KBM-7 (cell line): ENCODE measurements at regions not wholly inside any gene's neighbourhood (a gene's known extent, or its start where the extent isn't known, plus 50 kb on each side); places are given as distances from the start of the nearest gene placed in this dataset.
A peak's percentile ranks its signal among the peaks of the same experiment; 100 is the strongest.
"Not testable (repeated sequence)": the region's sequence is repeated elsewhere in the genome, so short reads cannot be mapped to it uniquely, and the experiment has no call there.

Source experiments
- DNase-seq: peaks from one replicate; pipeline ENCODE4 v3.0.0-alpha.2; 2015
- in situ Hi-C: fragments of 300-500 bp; cut with MboI; formaldehyde crosslinking; loops from 2 replicates; pipeline ENCODE4 v1.14.3; 2020; ENCODE audit warnings: low sequenced_read_pairs, low pct_unique_long_range_greater_than_20kb, mixed read lengths

DNA sequence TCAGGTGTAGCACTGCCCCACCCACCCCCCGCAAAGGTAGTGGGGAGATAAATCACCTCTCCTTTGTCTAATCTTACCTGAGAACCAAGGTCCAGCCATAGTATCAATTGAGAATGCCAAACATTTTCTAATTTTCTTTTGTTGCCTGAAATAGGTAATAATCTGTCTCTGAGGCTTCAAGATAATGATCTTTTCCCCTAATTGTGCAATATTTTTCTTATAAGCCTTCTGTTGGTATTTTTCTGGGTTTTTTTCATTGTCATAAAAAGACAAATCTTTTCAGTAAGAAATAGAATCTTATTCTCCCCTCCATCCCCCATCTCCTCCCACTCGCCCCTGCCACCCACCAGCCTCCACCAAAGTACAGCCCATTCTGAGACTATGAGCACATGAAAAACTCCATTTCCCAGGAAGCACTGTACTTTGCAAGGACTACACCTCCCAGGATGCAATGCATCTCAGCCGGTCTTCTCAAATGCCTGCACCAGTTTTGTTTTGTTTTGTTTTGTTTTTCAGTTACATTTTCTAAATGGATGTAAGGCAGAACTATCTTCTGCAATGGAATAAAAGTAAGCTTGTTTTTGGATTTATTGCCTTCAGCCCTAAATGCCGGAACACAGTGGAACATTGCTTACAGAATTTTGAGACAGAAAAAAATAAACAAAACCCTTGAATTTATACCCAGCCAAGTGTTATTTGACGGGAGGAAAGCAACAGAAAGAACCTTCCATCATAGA is 268.0 kb downstream of the TFAP2A start:
- no peak for DNase-seq
- in situ Hi-C loops = no loop called here

DNA sequence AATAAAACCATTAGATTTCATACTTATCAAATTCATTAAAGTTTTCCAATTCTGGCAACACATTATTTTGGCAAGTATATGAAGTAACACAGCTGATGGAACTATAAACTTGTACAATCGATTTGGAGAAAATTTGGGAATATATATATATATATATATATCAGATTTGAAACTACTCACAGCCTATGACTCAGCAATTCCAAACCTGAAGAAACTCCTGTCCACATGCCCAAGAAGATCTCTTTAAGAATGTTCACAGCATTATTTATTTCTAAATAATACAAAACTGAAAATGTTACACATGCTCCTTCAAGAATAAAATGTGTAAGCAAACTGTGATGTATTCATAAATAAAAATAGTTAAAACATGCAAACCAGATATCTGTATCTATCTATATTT is 270.1 kb downstream of the TFAP2A start:
- in situ Hi-C loops = no loop called here
- DNase-seq = no peak

DNA sequence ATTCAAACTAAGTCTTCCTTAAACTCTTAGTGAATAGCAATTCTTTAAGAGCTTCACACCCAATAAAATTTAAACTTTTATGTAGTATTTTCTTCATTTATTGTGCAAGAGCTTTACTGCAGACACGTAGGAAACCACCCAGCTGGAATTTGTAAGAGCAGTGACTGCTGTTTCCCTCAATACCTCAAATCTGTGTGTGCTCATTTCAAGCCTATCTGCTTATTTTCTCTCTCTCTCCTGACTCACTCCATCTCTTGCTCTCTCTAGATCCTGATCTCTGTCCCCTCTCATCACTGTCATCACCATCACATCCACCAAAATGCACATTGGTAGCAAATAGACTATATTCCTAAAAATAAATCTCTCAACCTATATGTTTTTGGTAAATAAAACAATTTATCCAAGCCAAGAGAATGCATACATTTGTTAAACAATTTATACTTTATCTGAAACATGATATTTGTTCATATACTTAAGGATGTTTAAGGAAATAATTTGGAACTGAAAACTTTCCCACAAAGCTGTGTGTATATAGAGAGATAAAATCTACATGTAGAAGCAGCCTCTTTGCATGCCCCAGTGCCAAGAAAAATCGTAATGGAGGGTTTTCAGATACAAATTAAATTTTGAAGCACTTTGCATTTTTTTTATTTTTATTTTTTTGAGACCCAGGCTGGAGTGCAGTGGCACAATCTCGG is 273.0 kb downstream of the TFAP2A start:
- in situ Hi-C loops = no loop called here
- DNase-seq = no peak

DNA sequence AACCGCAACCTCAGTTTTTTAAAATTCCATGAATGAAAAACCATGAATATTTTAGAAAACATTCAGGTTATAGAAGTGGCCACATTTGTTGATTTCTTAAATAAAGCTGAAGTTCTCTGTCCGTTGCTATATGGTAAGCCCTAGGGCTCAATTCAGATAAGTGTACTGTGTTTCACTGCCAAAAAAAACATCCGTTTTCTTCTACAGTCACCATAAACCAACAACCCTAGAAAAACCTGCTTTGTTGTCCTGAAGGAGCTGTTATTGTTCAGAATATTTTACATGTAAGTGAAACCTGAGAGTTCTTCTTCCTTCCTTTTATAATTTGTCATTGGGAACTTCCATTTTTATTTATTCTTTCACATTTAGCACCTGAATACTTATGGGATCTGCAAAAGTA is 274.1 kb downstream of the TFAP2A start:
- in situ Hi-C loops = no loop called here
- no peak for DNase-seq

DNA sequence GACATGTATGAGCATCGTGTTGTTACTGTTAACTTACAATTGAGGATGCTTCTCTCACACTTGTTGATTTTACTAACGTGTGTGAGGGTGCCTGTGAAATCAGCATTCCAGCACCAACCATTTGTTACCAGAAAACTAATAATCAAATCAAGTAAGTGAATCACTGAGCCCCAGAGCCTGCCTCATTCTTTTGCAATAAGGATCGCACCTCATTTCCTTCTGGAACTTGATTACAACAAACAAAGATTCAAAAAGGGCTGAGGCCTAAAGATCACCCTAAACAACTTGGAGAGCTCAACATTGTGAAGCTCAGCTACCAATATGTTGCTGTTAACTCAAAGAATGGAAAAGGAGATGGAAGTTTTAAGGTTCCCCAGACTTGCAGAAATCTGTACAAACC is 274.7 kb downstream of the TFAP2A start:
- in situ Hi-C loops = no loop called here
- DNase-seq = no peak

DNA sequence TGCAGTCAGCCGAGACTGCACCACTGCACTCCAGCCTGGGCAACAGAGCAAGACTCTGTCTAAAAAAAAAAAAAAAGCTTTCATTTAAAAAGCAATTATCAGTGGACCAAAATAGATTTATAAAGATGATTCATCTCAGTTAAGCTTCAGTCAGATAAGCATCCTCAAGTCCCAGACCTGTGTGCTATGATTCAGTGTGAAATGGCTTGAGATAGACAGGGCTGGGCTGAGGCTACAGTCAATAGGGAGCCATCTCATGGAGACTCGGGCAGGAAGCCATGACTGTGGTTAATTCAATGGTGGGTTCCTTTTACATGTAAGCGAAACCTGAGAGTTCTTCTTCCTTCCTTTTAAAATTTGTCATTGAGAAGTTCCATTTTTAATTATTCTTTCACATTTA is 276.0 kb downstream of the TFAP2A start:
- in situ Hi-C loops = no loop called here
- no peak for DNase-seq

DNA sequence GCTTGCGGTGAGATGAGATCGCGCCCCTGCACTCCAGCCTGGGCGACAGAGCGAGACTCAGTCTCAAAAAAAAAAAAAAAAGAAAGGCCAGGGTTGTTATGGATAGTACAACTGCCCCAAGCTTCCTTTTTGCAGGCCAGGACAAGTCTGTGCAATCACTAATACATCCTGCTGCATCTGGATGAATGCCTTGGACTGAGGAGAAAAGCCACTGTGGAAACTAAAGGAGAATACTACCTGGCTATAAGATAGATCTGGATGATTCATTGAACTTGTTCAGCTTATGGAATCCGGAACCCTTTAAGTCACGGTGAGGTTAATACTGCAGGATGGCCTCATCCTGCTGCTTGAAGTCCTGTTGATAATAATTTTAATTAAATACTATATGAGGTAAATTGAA is 278.2 kb downstream of the TFAP2A start:
- in situ Hi-C loops = no loop called here
- no peak for DNase-seq

DNA sequence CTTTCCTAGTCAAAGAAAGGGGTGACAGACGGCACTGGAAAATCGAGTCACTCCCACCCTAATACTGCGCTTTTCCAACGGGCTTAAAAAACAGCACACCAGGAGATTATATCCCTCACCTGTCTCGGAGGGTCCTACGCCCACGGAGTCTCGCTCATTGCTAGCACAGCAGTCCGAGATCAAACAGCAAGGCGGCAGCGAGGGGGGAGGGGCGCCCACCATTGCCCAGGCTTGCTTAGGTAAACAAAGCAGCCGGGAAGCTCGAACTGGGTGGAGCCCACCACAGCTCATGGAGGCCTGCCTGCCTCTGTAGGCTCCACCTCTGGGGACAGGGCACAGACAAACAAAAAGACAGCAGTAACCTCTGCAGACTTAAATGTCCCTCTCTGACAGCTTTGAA is 280.7 kb downstream of the TFAP2A start:
- DNase-seq, in situ Hi-C loops: not testable (repeated sequence)

DNA sequence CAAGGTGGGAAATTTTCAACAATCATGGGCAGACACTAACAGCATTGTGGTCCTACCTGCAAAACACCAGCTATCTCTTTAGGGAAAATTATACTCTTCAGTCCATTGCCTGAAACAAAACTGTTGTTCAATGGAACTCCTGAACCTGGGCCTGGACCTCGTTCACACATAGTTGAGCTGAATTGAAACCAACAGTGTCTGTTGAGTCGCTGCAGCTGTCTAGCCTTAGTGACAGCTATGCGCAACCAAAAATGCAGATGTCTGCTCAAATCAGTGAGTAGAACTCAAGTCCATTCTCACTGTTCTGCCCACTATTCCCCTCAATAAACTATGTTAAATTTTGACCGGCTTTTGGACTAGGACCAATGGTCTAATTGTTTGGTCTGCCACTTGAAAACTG is 286.2 kb downstream of the TFAP2A start:
- DNase-seq = no peak
- in situ Hi-C loops = no loop called here

DNA sequence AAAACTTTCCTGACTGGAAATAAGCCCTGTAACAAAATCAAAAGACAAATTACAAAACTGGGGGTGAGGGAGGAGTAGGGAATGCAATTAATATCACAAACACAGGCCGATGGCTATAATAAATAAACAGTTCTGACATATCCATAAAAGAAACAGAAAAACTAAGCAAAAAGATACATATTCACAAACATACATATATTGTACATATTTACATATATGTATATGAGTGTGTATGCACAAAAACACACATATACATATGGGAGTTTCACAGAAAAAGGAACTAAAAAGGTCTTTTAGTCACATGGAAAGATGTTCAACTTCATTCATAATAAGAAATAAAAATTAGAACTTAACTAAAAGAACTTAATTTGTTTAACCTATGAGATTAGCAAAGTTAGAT is 292.7 kb downstream of the TFAP2A start:
- no peak for DNase-seq
- in situ Hi-C loops = no loop called here

DNA sequence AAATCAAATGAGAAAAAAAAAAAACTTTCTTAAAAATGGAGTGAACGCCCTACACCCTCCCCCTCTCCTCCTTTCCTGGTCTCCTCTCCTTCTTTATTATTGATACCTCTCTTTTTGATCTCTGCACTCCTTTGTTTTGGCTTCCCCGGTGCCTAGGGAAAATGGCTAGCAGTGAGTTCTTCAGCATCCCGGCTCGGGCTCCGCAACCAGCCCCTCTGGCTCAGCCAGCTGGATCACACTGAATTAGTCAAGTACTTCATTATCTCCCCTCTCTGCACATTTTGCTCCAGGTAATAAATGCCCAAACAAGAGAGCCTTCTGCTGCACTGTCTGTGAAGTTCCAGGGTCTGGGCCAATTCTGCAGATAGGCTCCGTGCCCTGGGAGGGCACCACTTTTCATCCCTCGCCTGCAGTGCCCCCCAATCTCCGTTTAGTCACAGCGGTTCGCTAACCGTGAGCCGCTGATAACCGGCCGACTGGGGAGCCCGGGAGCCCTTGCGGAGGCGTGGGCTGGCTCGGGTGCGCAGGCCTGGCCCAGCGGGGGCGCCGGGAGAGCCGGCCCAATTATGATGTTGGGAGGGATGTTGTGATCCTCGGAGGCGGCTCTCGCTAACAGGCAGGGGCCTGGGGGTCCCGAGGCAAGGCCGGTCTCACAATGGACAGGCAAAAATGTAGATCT is 301.9 kb downstream of the TFAP2A start:
- no peak for DNase-seq
- in situ Hi-C loops = no loop called here

DNA sequence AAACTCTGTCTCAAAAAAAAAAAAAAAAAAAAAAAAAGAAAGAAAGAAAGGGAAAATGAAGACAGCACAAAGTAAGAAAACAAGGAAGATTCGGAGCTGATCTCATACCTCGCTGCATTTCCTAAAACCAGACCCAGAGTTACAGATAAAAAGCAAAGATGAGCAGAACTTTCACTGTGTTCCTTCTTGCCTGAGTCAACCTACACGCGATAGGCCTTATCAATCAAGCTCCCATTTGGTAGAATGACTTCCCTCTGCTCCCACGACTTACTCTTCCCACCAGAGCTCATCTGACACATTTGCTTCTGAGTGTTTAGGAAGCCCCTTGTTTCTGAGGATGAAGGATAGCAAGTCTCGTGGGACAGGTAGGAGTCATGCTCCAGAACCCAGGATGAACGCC is 302.9 kb downstream of the TFAP2A start:
- in situ Hi-C loops = no loop called here
- no peak for DNase-seq

DNA sequence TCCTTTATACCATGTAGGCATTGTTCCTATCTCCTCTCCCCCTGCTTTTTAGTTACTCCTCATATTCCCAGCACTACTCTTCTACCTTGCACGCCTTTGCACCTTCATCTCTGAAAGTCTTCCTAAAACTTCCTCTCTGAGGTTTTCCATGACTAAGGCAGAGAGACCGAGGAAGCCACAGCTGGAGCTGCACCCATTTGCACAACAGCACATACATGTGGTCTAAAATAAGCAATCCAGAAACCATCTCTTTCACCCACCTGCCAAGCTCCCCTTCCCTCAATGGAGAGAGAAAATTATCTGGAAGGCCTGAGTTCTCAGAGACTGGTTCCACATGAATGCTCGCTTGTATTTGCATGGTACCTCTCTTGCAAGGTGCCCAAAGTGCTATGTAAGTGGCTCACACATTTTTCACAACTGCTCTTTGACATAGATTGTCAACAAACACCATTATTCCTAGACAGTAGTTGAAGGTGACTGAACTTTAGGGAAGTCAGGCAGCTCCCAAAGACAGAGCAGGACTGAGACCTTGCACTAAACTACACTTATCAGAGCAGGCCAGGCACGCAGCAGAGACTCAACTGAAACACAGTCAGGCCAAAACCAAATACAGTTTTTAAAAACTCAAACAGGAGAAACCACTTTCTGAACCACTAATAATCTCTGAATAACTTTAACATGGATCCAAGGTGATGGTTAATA is 313.2 kb downstream of the TFAP2A start:
- DNase-seq = no peak

DNA sequence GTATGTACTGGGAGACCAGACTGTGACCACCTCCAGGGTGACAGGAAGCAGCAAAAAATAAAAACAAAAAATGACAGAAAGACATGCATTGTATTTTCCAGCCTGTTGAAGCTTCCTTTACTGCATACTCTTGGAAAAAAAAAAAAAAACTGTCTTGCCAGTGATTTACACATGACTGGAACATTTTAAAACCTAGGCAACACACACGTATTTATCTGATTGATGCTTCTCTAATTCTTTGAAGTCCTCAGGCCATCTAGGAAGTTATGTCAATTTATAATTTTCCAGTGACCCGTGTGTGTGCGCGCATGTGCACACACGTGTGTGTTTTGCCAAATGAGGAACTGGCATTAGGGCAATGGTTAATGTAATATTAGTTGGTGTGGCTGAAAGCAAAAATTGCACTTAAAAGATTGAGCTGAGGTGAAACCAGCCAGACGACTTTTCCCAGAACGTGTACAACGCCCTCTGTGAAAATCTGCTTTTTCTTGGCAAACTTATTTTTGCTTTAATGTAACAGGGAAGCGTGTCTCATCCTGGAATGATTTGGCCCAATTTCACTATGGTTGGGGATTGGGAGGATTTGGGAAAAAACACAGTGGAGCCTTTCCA is 315.2 kb downstream of the TFAP2A start:
- in situ Hi-C loops = no loop called here
- peak; percentile 12 for DNase-seq

More for the DNA sequence above, 313.2 kb downstream of the TFAP2A start:
- in situ Hi-C loops = no loop called here

DNA sequence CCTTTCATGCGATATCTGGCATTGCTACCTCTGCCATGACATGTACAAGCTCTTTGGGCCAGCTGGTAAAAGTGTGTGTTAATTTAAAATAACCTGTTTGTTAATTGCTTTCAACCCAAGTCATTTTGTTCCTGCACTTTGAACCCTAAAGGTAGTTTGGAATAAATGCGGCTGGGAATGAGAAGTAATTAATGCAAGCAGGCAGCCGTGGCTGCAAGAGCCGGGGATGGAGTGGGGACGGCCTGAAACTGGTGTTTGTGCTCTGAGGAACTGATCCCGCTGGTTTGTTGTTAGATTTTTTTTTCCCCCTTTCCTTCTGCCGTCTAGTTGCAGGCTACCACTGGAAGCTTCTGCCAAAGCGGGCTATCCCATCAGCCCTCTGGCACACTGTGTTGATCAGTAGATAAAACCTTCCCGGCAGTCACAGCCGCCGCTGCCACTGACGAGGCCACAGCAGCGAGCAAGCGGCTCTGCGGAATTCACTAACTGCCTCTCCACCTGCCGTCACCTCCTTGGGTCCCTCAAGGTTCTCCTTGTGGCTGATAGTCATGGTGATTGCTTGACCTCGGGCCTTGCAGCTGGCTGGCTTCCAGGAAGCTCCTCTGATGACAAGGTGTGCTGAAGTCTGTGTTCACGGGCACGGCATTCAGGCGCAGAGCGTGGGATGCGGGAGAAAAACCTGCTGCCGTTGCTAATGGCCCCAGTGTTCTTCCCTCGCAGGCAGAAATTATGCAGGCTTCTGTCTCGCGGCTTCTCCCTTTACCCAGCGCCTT is 315.9 kb downstream of the TFAP2A start:
- DNase-seq = no peak
- in situ Hi-C loops = no loop called here

DNA sequence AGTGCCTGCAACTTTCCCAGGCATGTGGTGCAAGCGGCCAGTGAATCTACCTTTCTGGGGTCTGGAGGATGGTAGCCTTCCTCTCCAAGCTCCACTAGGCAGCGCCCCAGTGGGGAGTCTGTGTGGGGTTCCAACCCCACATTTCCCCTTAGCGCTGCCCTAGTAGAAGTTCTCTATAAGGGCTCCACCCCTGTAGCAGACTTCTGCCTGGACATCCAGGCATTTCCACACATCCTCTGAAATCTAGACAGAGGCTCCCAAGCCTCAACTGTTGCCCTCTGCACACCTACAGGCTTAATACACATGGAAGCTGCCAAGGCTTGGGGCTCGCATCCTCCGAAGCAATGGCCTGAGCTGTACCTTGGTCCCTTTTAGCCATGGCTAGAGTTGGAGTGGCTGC is 321.6 kb downstream of the TFAP2A start:
- no peak for DNase-seq
- in situ Hi-C loops = no loop called here

DNA sequence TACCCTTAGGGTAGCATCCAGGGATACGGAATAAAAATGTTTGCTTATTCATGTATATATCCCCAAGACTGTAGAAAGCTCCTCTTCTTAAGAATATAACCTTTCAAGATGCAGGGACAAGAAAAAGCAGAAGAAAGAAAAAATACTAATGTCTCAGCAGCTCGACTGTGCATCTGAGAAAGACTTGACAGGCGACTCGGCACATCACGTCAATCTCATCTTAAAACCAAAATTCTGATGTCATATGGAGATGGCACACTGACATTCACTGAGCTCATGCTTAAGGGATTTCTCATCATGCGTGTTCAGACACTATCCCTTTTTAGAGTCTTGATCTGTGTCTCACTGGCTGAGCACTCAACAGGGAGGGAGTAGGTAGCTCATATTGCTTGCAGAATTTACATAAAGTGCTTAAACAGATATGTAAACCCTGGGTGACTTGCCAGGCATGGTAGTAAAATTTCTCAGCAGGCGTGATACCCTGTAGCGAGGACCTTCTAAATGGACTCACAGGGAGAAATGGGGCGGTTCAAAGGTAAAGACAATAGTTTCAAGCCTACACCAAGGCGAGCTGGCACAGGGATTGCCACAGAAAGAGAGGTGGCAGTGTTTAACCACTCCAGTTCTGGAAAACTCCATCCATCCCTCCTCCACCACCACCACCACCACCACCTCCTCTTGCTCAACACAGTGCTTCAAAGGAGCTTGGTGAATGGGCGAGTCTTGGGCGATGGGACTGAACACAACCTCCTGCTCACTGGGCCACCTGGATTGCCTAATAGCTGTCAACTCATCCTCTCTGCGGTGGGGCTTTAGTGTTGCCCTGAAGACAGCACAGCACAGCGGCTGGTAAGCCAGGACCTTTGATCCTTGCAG is 330.5 kb downstream of the TFAP2A start:
- in situ Hi-C loops = no loop called here
- DNase-seq = no peak

DNA sequence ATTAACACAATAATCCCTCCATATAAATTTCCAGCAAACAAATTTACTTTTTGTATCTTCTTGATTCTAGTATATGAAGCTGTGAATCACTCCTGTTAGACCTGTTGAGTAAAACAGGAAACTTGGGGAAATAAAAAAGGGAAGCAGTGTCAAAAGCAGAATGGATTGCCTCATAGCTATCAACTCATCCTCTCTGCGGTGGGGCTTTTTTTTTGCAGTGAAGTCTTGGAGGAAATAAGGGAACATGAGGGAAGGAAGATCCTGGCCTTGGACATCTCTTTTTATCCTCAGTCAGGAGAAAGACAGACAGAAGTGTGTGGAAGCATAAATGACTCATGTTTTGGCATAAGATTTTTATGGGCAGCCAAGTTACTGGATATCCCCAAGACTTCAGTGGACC is 332.5 kb downstream of the TFAP2A start:
- in situ Hi-C loops = no loop called here

More for the DNA sequence above, 332.5 kb downstream of the TFAP2A start:
- DNase-seq = peak; percentile 80
